ENCODE measurements at regions not wholly inside any gene's neighbourhood (a gene's known extent, or its start where the extent isn't known, plus 50 kb on each side); places are given as distances from the start of the nearest gene placed in this dataset.
A peak's percentile ranks its signal among the peaks of the same experiment; 100 is the strongest.

- peaks cover 4% of the 10 kb centered on the region for H3K4me1 ChIP-seq
- no peak for TF ChIP-seq CTCF (IDR thresholded peaks at IDR 0.05)
- intact Hi-C loops (cut with DNase I) = no loop called here
- no peaks in the 10 kb centered on the region for H3K9me3 ChIP-seq
- no peak for DNase-seq
- no peak overlapping the region for H3K4me3 ChIP-seq
- ATAC-seq = no peak
- peak overlapping the region; percentile 46 for H3K27ac ChIP-seq
- no peaks in the 10 kb centered on the region for H3K36me3 ChIP-seq
- no peaks in the 10 kb centered on the region for H3K27me3 ChIP-seq (ENCODE audit: low read depth)
These were observed 134.6 kb upstream of the ARGLU1 start for GRCh38 chr13:106702505-106702904.

- no peak for DNase-seq
- Histone ChIP-seq H3K4me3 (no peak overlapping the region), H3K27ac (peak overlapping the region; percentile 46), H3K36me3 (no peaks in the 10 kb centered on the region), H3K9me3 (no peaks in the 10 kb centered on the region), H3K27me3 (ENCODE audit: low read depth) (no peaks in the 10 kb centered on the region), H3K4me1 (peaks cover 4% of the 10 kb centered on the region)
- no peak for TF ChIP-seq CTCF (IDR thresholded peaks at IDR 0.05)
- ATAC-seq = peak; percentile 46 to 67
- intact Hi-C loops (cut with DNase I) = no loop called here
These were observed 133.9 kb upstream of the ARGLU1 start for GRCh38 chr13:106701771-106702341.

- TF ChIP-seq CTCF (IDR thresholded peaks at IDR 0.05) = no peak
- H3K4me1 ChIP-seq = peaks cover 4% of the 10 kb centered on the region
- DNase-seq (no peak), ATAC-seq (no peak)
- no peak overlapping the region for H3K4me3 ChIP-seq
- H3K27ac ChIP-seq = no peak overlapping the region
- intact Hi-C loops (cut with DNase I) = no loop called here
- H3K9me3 ChIP-seq = no peaks in the 10 kb centered on the region
- no peaks in the 10 kb centered on the region for H3K36me3 ChIP-seq
- no peaks in the 10 kb centered on the region for H3K27me3 ChIP-seq (ENCODE audit: low read depth)
These were observed 132.5 kb upstream of the ARGLU1 start for GRCh38 chr13:106700439-106700838.

GRCh38 chr13:106700007-106700406 is 132.1 kb upstream of the ARGLU1 start:
- Histone ChIP-seq H3K27ac (no peak overlapping the region), H3K27me3 (ENCODE audit: low read depth) (no peaks in the 10 kb centered on the region), H3K36me3 (no peaks in the 10 kb centered on the region), H3K4me1 (peaks cover 4% of the 10 kb centered on the region), H3K9me3 (no peaks in the 10 kb centered on the region), H3K4me3 (no peak overlapping the region)
- no peak for TF ChIP-seq CTCF (IDR thresholded peaks at IDR 0.05)
- intact Hi-C loops (cut with DNase I) = no loop called here
- DNase-seq (no peak), ATAC-seq (no peak)

GRCh38 chr13:106699311-106699710 is 131.4 kb upstream of the ARGLU1 start:
- no peaks in the 10 kb centered on the region for H3K9me3 ChIP-seq
- no peak overlapping the region for H3K4me3 ChIP-seq
- peaks cover 4% of the 10 kb centered on the region for H3K4me1 ChIP-seq
- H3K27me3 ChIP-seq (ENCODE audit: low read depth) = no peaks in the 10 kb centered on the region
- H3K36me3 ChIP-seq = no peaks in the 10 kb centered on the region
- DNase-seq = no peak
- TF ChIP-seq CTCF (IDR thresholded peaks at IDR 0.05) = no peak
- no peak overlapping the region for H3K27ac ChIP-seq
- ATAC-seq = no peak
- intact Hi-C loops (cut with DNase I) = no loop called here

GRCh38 chr13:106696719-106697118 is 128.8 kb upstream of the ARGLU1 start:
- no peak for TF ChIP-seq CTCF (IDR thresholded peaks at IDR 0.05)
- Histone ChIP-seq H3K4me1 (peaks cover 10% of the 10 kb centered on the region), H3K9me3 (no peaks in the 10 kb centered on the region), H3K27me3 (ENCODE audit: low read depth) (no peaks in the 10 kb centered on the region), H3K27ac (no peak overlapping the region), H3K4me3 (no peak overlapping the region), H3K36me3 (no peaks in the 10 kb centered on the region)
- intact Hi-C loops (cut with DNase I) = no loop called here
- DNase-seq (no peak), ATAC-seq (no peak)

Data from lower lobe of right lung (tissue), 2 donors.